ENCODE measurements at regions not wholly inside any gene's neighbourhood (a gene's known extent, or its start where the extent isn't known, plus 50 kb on each side); places are given as distances from the start of the nearest gene placed in this dataset.

DNA sequence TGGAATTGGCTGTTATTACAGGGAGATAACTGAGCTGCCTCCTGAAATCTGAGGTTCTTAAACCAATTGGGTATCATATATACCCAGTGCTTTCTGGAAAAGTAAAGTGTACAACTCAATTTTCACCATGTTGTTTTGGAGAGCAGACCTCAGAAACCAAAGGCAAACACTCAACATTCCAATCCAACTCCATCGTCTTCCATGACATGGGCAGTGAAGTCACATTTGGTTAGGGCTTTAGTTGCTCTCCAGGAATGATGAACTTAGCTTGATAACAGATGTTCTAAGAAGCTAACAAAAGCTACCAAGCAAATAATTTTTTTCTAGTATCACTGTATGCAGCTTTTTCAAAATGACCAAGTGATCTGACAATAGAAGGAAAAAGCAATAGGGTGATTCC lies 107.0 kb upstream of the SLC35G4 start:
- Mint-ChIP-seq H3K4me1 (no peaks in the 10 kb centered on the region), H3K4me3 (no peak overlapping the region), H3K27me3 (peaks cover 2 to 4% of the 10 kb centered on the region in 2 donors), H3K9me3 (peaks cover 0 to 2% (median 0%) of the 10 kb centered on the region in 5 donors), H3K27ac (no peak overlapping the region), H3K36me3 (no peaks in the 10 kb centered on the region)
- no peak overlapping the region for H3K27ac ChIP-seq (ENCODE audit: low read depth, low read length)
- DNase-seq: no peak
- no peak overlapping the region for H3K4me3 ChIP-seq (ENCODE audit: low read length)
- ChIA-PET POLR2A (no interaction called here), CTCF (no interaction called here)
- H3K9me3 ChIP-seq (ENCODE audit: low read length): no peaks in the 10 kb centered on the region
- H3K4me1 ChIP-seq (ENCODE audit: insufficient read depth, low read length): no peaks in the 10 kb centered on the region
- H3K27me3 ChIP-seq (ENCODE audit: insufficient read depth, low read length, poor library complexity, severe bottlenecking): no peaks in the 10 kb centered on the region
- H3K36me3 ChIP-seq (ENCODE audit: insufficient read depth, low read length): no peaks in the 10 kb centered on the region

- Mint-ChIP-seq H3K4me3 (no peak overlapping the region), H3K9me3 (peaks cover 0 to 2% (median 0%) of the 10 kb centered on the region in 5 donors), H3K4me1 (no peaks in the 10 kb centered on the region), H3K27ac (no peak overlapping the region), H3K27me3 (peaks cover 2 to 4% of the 10 kb centered on the region in 2 donors), H3K36me3 (no peaks in the 10 kb centered on the region)
- no peaks in the 10 kb centered on the region for H3K9me3 ChIP-seq (ENCODE audit: low read length)
- no peak for DNase-seq
- H3K4me1 ChIP-seq (ENCODE audit: insufficient read depth, low read length): no peaks in the 10 kb centered on the region
- no peak overlapping the region for H3K4me3 ChIP-seq (ENCODE audit: low read length)
- H3K36me3 ChIP-seq (ENCODE audit: insufficient read depth, low read length): no peaks in the 10 kb centered on the region
- no peaks in the 10 kb centered on the region for H3K27me3 ChIP-seq (ENCODE audit: insufficient read depth, low read length, poor library complexity, severe bottlenecking)
- ChIA-PET CTCF (no interaction called here), POLR2A (no interaction called here)
- no peak overlapping the region for H3K27ac ChIP-seq (ENCODE audit: low read depth, low read length)
Observed at GRCh38 chr18:11501352-11501751, 108.0 kb upstream of the SLC35G4 start.

DNA sequence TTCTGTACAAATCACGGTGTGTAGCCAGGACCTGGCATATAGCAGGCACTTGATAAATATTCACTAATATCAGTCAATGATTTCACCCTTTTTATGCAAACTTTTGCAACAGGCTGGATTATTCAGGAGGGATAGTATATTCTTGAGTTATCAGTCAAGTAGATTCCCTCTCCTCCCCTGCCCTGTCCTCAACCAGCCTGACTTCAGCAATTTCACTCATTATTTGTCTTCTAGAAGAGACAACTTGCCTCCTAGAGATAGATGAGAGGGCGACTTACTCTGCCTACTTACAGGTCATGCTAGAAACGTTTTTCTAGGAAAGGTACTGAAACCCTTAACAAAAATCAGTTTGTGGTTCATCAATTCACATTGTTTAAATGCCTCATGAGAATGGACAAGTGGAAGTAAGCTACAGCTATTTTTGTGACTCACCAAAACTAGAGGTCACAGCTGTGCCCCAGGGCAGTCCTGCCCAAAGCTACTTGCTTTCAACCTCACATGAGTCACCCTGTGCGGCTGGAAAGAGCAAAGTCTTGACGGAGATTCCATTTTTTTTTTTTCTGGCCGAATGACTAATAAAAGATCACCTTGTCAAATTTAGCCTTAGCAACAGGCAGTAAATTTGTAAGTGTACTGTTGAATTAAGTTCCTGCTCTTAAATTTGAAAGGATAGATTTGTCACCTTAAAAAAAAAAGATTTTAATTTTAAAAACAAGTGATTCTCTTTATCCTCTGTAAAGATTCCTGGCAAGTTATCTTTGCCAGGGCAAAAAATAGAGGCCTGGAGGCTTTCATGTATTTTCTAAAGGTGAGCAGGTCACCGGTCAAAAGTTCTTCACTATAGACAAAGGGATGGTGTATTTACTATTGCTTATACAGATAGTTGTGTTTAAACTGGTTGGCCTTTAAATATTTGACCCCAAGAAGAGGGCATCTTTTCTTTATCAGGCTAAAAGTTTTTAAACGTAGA lies 109.0 kb upstream of the SLC35G4 start:
- Mint-ChIP-seq H3K36me3 (no peaks in the 10 kb centered on the region), H3K9me3 (peaks cover 0 to 2% (median 0%) of the 10 kb centered on the region in 5 donors), H3K4me1 (no peaks in the 10 kb centered on the region), H3K27me3 (peaks cover 2 to 4% of the 10 kb centered on the region in 2 donors), H3K4me3 (no peak overlapping the region), H3K27ac (no peak overlapping the region)
- H3K27ac ChIP-seq (ENCODE audit: low read depth, low read length): no peak overlapping the region
- no peak for DNase-seq
- ChIA-PET CTCF (no interaction called here), POLR2A (no interaction called here)
- H3K27me3 ChIP-seq (ENCODE audit: insufficient read depth, low read length, poor library complexity, severe bottlenecking): no peaks in the 10 kb centered on the region
- H3K36me3 ChIP-seq (ENCODE audit: insufficient read depth, low read length): no peaks in the 10 kb centered on the region
- no peak overlapping the region for H3K4me3 ChIP-seq (ENCODE audit: low read length)
- H3K4me1 ChIP-seq (ENCODE audit: insufficient read depth, low read length): no peaks in the 10 kb centered on the region
- no peaks in the 10 kb centered on the region for H3K9me3 ChIP-seq (ENCODE audit: low read length)

- H3K4me3 ChIP-seq (ENCODE audit: low read length): no peak overlapping the region
- Mint-ChIP-seq H3K27me3 (peaks cover 0 to 2% of the 10 kb centered on the region in 2 donors), H3K9me3 (peaks cover 0 to 2% (median 0%) of the 10 kb centered on the region in 5 donors), H3K4me1 (no peaks in the 10 kb centered on the region), H3K27ac (no peak overlapping the region), H3K36me3 (no peaks in the 10 kb centered on the region), H3K4me3 (no peak overlapping the region)
- no peaks in the 10 kb centered on the region for H3K9me3 ChIP-seq (ENCODE audit: low read length)
- no peak overlapping the region for H3K27ac ChIP-seq (ENCODE audit: low read depth, low read length)
- no peaks in the 10 kb centered on the region for H3K36me3 ChIP-seq (ENCODE audit: insufficient read depth, low read length)
- no peaks in the 10 kb centered on the region for H3K4me1 ChIP-seq (ENCODE audit: insufficient read depth, low read length)
- POLR2A ChIA-PET: no interaction called here
- H3K27me3 ChIP-seq (ENCODE audit: insufficient read depth, low read length, poor library complexity, severe bottlenecking): no peaks in the 10 kb centered on the region
- no peak for DNase-seq
- CTCF ChIA-PET: no interaction called here
Observed at GRCh38 chr18:11498821-11499220, 110.6 kb upstream of the SLC35G4 start.

- H3K4me1 Mint-ChIP-seq: no peaks in the 10 kb centered on the region
- H3K9me3 ChIP-seq (ENCODE audit: low read length): no peaks in the 10 kb centered on the region
- H3K4me3 ChIP-seq (ENCODE audit: low read length): no peak overlapping the region
- no peak for DNase-seq
- H3K36me3 Mint-ChIP-seq: no peaks in the 10 kb centered on the region
- no peak overlapping the region for H3K27ac ChIP-seq (ENCODE audit: low read depth, low read length)
- no peak overlapping the region for H3K27ac Mint-ChIP-seq
- H3K27me3 Mint-ChIP-seq: peaks cover 0 to 2% of the 10 kb centered on the region in 2 donors
- H3K9me3 Mint-ChIP-seq: peaks cover 0 to 2% (median 0%) of the 10 kb centered on the region in 5 donors
- CTCF ChIA-PET: no interaction called here
- H3K27me3 ChIP-seq (ENCODE audit: insufficient read depth, low read length, poor library complexity, severe bottlenecking): no peaks in the 10 kb centered on the region
- H3K36me3 ChIP-seq (ENCODE audit: insufficient read depth, low read length): no peaks in the 10 kb centered on the region
- H3K4me1 ChIP-seq (ENCODE audit: insufficient read depth, low read length): no peaks in the 10 kb centered on the region
- H3K4me3 Mint-ChIP-seq: no peak overlapping the region
- POLR2A ChIA-PET: no interaction called here
Observed at GRCh38 chr18:11497585-11497984, 111.8 kb upstream of the SLC35G4 start.

DNA sequence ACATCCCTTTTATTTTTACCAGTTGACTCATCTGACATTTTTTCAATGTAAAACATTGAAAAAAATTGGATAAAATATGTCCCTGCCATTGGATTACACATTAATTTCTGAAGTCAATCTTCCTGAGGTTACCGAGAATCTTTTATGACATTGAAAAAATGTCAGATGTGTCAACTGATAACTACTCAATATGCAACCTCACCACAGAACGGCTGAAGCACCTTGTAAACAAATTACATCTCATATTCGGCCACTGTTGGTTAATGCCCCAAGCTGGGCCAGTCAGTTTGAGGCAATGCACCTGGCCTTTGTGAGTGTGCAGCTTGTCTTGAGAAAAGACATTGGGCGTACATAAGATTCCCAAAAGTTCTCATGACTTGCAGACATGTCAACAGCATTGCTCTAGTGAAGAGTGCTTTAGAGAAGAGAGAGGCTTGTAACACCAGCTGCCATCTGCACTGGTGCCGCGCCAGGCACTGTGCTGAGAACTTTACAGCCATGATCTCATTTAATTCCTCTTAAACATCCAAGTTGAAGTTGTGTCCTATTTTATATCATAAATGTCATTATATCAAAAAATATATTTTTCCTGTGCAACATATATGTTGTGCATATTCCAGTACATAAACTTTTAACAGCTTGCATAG lies 112.7 kb upstream of the SLC35G4 start:
- no peak for DNase-seq
- H3K36me3 ChIP-seq (ENCODE audit: insufficient read depth, low read length): no peaks in the 10 kb centered on the region
- H3K4me3 Mint-ChIP-seq: no peak overlapping the region
- no peaks in the 10 kb centered on the region for H3K9me3 ChIP-seq (ENCODE audit: low read length)
- no peak overlapping the region for H3K27ac ChIP-seq (ENCODE audit: low read depth, low read length)
- H3K27me3 ChIP-seq (ENCODE audit: insufficient read depth, low read length, poor library complexity, severe bottlenecking): no peaks in the 10 kb centered on the region
- H3K27me3 Mint-ChIP-seq: peaks cover 0 to 2% of the 10 kb centered on the region in 2 donors
- no peak overlapping the region for H3K4me3 ChIP-seq (ENCODE audit: low read length)
- H3K9me3 Mint-ChIP-seq: peaks cover 0 to 2% (median 0%) of the 10 kb centered on the region in 5 donors
- POLR2A ChIA-PET: no interaction called here
- no peaks in the 10 kb centered on the region for H3K4me1 Mint-ChIP-seq
- no peak overlapping the region for H3K27ac Mint-ChIP-seq
- no peaks in the 10 kb centered on the region for H3K36me3 Mint-ChIP-seq
- no peaks in the 10 kb centered on the region for H3K4me1 ChIP-seq (ENCODE audit: insufficient read depth, low read length)
- CTCF ChIA-PET: no interaction called here

GRCh38 chr18:11495441-11495840 lies 114.0 kb upstream of the SLC35G4 start:
- H3K4me3 ChIP-seq (ENCODE audit: low read length): no peak overlapping the region
- Mint-ChIP-seq H3K9me3 (peaks cover 0 to 2% (median 0%) of the 10 kb centered on the region in 5 donors), H3K27ac (no peak overlapping the region), H3K4me1 (no peaks in the 10 kb centered on the region), H3K27me3 (peaks cover 0 to 2% of the 10 kb centered on the region in 2 donors), H3K36me3 (no peaks in the 10 kb centered on the region), H3K4me3 (no peak overlapping the region)
- no peak for DNase-seq
- no peak overlapping the region for H3K27ac ChIP-seq (ENCODE audit: low read depth, low read length)
- H3K4me1 ChIP-seq (ENCODE audit: insufficient read depth, low read length): no peaks in the 10 kb centered on the region
- no peaks in the 10 kb centered on the region for H3K9me3 ChIP-seq (ENCODE audit: low read length)
- no peaks in the 10 kb centered on the region for H3K27me3 ChIP-seq (ENCODE audit: insufficient read depth, low read length, poor library complexity, severe bottlenecking)
- no peaks in the 10 kb centered on the region for H3K36me3 ChIP-seq (ENCODE audit: insufficient read depth, low read length)
- CTCF ChIA-PET: no interaction called here
- POLR2A ChIA-PET: no interaction called here

- Mint-ChIP-seq H3K36me3 (no peaks in the 10 kb centered on the region), H3K4me1 (no peaks in the 10 kb centered on the region), H3K9me3 (peaks cover 0 to 2% (median 0%) of the 10 kb centered on the region in 5 donors), H3K27ac (no peak overlapping the region), H3K27me3 (no peaks in the 10 kb centered on the region), H3K4me3 (no peak overlapping the region)
- CTCF ChIA-PET: no interaction called here
- H3K9me3 ChIP-seq (ENCODE audit: low read length): no peaks in the 10 kb centered on the region
- no peak overlapping the region for H3K4me3 ChIP-seq (ENCODE audit: low read length)
- H3K27ac ChIP-seq (ENCODE audit: low read depth, low read length): no peak overlapping the region
- no peak for DNase-seq
- no peaks in the 10 kb centered on the region for H3K4me1 ChIP-seq (ENCODE audit: insufficient read depth, low read length)
- POLR2A ChIA-PET: no interaction called here
- H3K36me3 ChIP-seq (ENCODE audit: insufficient read depth, low read length): no peaks in the 10 kb centered on the region
- H3K27me3 ChIP-seq (ENCODE audit: insufficient read depth, low read length, poor library complexity, severe bottlenecking): no peaks in the 10 kb centered on the region
Observed at GRCh38 chr18:11494107-11494506, 115.3 kb upstream of the SLC35G4 start.
